HCT116 (cell line): ENCODE measurements at regions not wholly inside any gene's neighbourhood (a gene's known extent, or its start where the extent isn't known, plus 50 kb on each side); places are given as distances from the start of the nearest gene placed in this dataset.

Experiments
- ATAC-seq: fragments of 200-7000 bp; cut with Tn5 transposase; 2 replicates; pipeline ENCODE4 v1.9.1; 2020; ENCODE audit warnings: mild to moderate bottlenecking, moderate library complexity
- BruUV-seq: library from RNA; stranded (reverse); fragments of 400-500 nt; replicated peaks from 2 replicates; lab custom pipeline; 2021; lab: Mats Ljungman, UMichigan
- CTCF ChIA-PET: fragments of 300-600 bp; sonication (Branson Sonifier 250); formaldehyde crosslinking; loops from one replicate; lab custom pipeline; 2021; ENCODE audit warnings: antibody characterized with exemption; lab: Charles Lee
- POLR2A ChIA-PET: fragments of 300-600, 350-600 bp; sonication (Branson Sonifier 250); formaldehyde crosslinking; loops from one replicate; lab custom pipeline; 2021; ENCODE audit warnings: antibody characterized with exemption; lab: Charles Lee
- RAD21 ChIA-PET, 2 experiments: fragments of 300-600 bp; sonication (Branson Sonifier 250); formaldehyde crosslinking; loops; one replicate each; lab custom pipeline; 2023; ENCODE audit warnings: low total read pairs in 2 of 2; ENCODE audit not compliant: uncharacterized antibody in 2 of 2, unreplicated experiment in 2 of 2, low non-redundant PET in 1 of 2; lab: Charles Lee
- DNase-seq: peaks from one replicate; pipeline ENCODE4 v3.0.0-alpha.2; 2010; ENCODE audit warnings: low read depth, low spot score
- H2AFZ ChIP-seq: fragments of 200-600 bp; shearing (Covaris generic), sonication (generic); 2 replicates; pipeline ENCODE4 v1.6.1; 2017; ENCODE audit warnings: low read depth, mixed run types, mixed read lengths, antibody characterized with exemption, low read length; ENCODE audit not compliant: poor library complexity, severe bottlenecking
- H3K27ac ChIP-seq: 2 replicates; pipeline ENCODE4 v1.5.1; 2012; ENCODE audit warnings: low read depth, low read length
- H3K27me3 ChIP-seq: fragments of 200-600 bp; sonication (generic); 2 replicates; pipeline ENCODE4 v1.6.1; 2016; ENCODE audit warnings: mixed run types, low read length, mixed read lengths; ENCODE audit not compliant: insufficient read depth
- H3K36me3 ChIP-seq, 2 experiments: fragments of 200-500 bp in 1 of 2; fragments of 200-600 bp in 1 of 2; sonication (Bioruptor generic) in 1 of 2; sonication (generic) in 1 of 2; 2 replicates each; pipeline versions ENCODE4 v1.5.1 to v1.6.1; 2014 to 2016; ENCODE audit warnings: low read length in 2 of 2, inconsistent platforms in 1 of 2, mixed read lengths in 1 of 2, mixed run types in 1 of 2; ENCODE audit not compliant: insufficient read depth in 2 of 2, control insufficient read depth in 1 of 2
- H3K4me1 ChIP-seq, 2 experiments: fragments of 200-600 bp in 1 of 2; sonication (generic) in 1 of 2; 2 replicates each; pipeline versions ENCODE4 v1.5.1 to v1.6.1; 2012 to 2017; ENCODE audit warnings: low read length in 2 of 2, inconsistent platforms in 1 of 2, mild to moderate bottlenecking in 1 of 2, mixed read lengths in 1 of 2, mixed run types in 1 of 2, moderate library complexity in 1 of 2; ENCODE audit not compliant: insufficient read depth in 2 of 2, control insufficient read depth in 1 of 2
- H3K4me2 ChIP-seq: fragments of 200-600 bp; sonication (generic); 2 replicates; pipeline ENCODE4 v1.6.1; 2017; ENCODE audit warnings: mixed run types, low read length, mixed read lengths
- H3K4me3 ChIP-seq, 2 experiments: fragments of 200-600 bp in 1 of 2; sonication (generic) in 1 of 2; replicated peaks in 1 of 2; 2 replicates each; pipeline ENCODE4 v1.5.1; 2011 to 2016; ENCODE audit warnings: low read length in 2 of 2, control low read depth in 1 of 2, low read depth in 1 of 2, mild to moderate bottlenecking in 1 of 2, mixed read lengths in 1 of 2, mixed run types in 1 of 2
- H3K79me2 ChIP-seq: fragments of 200-600 bp; sonication (generic); 2 replicates; pipeline ENCODE4 v1.6.1; 2017; ENCODE audit warnings: mild to moderate bottlenecking, mixed run types, low read length, moderate library complexity, mixed read lengths; ENCODE audit not compliant: insufficient read depth
- H3K9ac ChIP-seq: fragments of 200-600 bp; sonication (generic); 2 replicates; pipeline ENCODE4 v1.6.1; 2016; ENCODE audit warnings: low read length, mixed read lengths
- H3K9me2 ChIP-seq: fragments of 200-600 bp; sonication (generic), shearing (Covaris generic); 2 replicates; pipeline ENCODE4 v1.6.1; 2017; ENCODE audit warnings: mixed run types, mild to moderate bottlenecking, moderate library complexity; ENCODE audit not compliant: insufficient read depth
- H3K9me3 ChIP-seq, 2 experiments: fragments of 200-500 bp in 1 of 2; fragments of 200-600 bp in 1 of 2; sonication (Bioruptor generic) in 1 of 2; sonication (generic) in 1 of 2; 2 replicates each; pipeline ENCODE4 v1.6.1; 2014 to 2017; ENCODE audit warnings: low read length in 2 of 2, mixed read lengths in 2 of 2, inconsistent platforms in 1 of 2, low read depth in 1 of 2, mild to moderate bottlenecking in 1 of 2, mixed run types in 1 of 2, moderate library complexity in 1 of 2; ENCODE audit not compliant: control insufficient read depth in 1 of 2, insufficient read depth in 1 of 2
- H4K20me1 ChIP-seq: fragments of 200-600 bp; sonication (generic), shearing (Covaris generic); 2 replicates; pipeline ENCODE4 v1.6.1; 2017; ENCODE audit warnings: mixed run types, mild to moderate bottlenecking, moderate library complexity; ENCODE audit not compliant: insufficient read depth
- ATF3 ChIP-seq: IDR thresholded peaks from 2 replicates; pipeline ENCODE4 v1.6.1; 2012
- CBX3 ChIP-seq: IDR thresholded peaks from 2 replicates; pipeline ENCODE4 v1.6.1; 2012; ENCODE audit warnings: low read depth
- CEBPB ChIP-seq: IDR thresholded peaks from 2 replicates; pipeline ENCODE4 v1.6.1; 2012; ENCODE audit warnings: low read depth
- CTCF ChIP-seq, 3 experiments: fragments of 200-600 bp in 1 of 3; sonication (generic) in 1 of 3; IDR thresholded peaks in 2 of 3; conservative IDR thresholded peaks in 1 of 3; 2 replicates each; pipeline ENCODE4 v1.5.1; 2012 to 2017; ENCODE audit warnings: low read depth in 2 of 3, low read length in 2 of 3, antibody characterized with exemption in 1 of 3, borderline replicate concordance in 1 of 3, control low read depth in 1 of 3, mild to moderate bottlenecking in 1 of 3, mixed read lengths in 1 of 3, mixed run types in 1 of 3, moderate library complexity in 1 of 3; ENCODE audit not compliant: insufficient read depth in 1 of 3
- EGR1 ChIP-seq: IDR thresholded peaks from 2 replicates; pipeline ENCODE4 v1.6.1; 2012; ENCODE audit warnings: low read depth
- ELF1 ChIP-seq: IDR thresholded peaks from 2 replicates; pipeline ENCODE4 v1.6.1; 2012; ENCODE audit warnings: low read depth, borderline replicate concordance
- EZH2 ChIP-seq: fragments of 200-600 bp; sonication (generic); IDR thresholded peaks from 2 replicates; pipeline ENCODE4 v1.6.1; 2017; ENCODE audit warnings: antibody characterized with exemption, mixed run types
- FOSL1 ChIP-seq: IDR thresholded peaks from 2 replicates; pipeline ENCODE4 v1.6.1; 2012; ENCODE audit warnings: low read depth
- MAX ChIP-seq: IDR thresholded peaks from 2 replicates; pipeline ENCODE4 v1.6.1; 2012
- POLR2A ChIP-seq: IDR thresholded peaks from 2 replicates; pipeline ENCODE4 v1.7.0; 2011; ENCODE audit warnings: borderline replicate concordance; ENCODE audit not compliant: insufficient read depth, insufficient read length; ENCODE audit errors: extremely low read depth
- POLR2AphosphoS5 ChIP-seq: IDR thresholded peaks from 2 replicates; pipeline ENCODE4 v1.6.1; 2011; ENCODE audit warnings: mild to moderate bottlenecking, low read depth, low read length, moderate library complexity
- RAD21 ChIP-seq: IDR thresholded peaks from 2 replicates; pipeline ENCODE4 v1.6.1; 2012; ENCODE audit warnings: low read depth, mild to moderate bottlenecking
- REST ChIP-seq: IDR thresholded peaks from 2 replicates; pipeline ENCODE4 v1.6.1; 2012; ENCODE audit warnings: low read depth
- SIN3A ChIP-seq: IDR thresholded peaks from 2 replicates; pipeline ENCODE4 v1.6.1; 2012; ENCODE audit warnings: low read depth
- SRF ChIP-seq: IDR thresholded peaks from 2 replicates; pipeline ENCODE4 v1.6.1; 2012; ENCODE audit warnings: low read depth
- TCF7L2 ChIP-seq: IDR thresholded peaks from 2 replicates; pipeline ENCODE4 v1.7.0; 2011; ENCODE audit warnings: borderline replicate concordance, inconsistent platforms; ENCODE audit not compliant: insufficient read depth, insufficient read length; ENCODE audit errors: extremely low read depth
- ZFX ChIP-seq: fragments of 450-650 bp; IDR thresholded peaks from 2 replicates; pipeline ENCODE4 v1.6.1; 2017
- ZNF274 ChIP-seq: fragments of 200-500 bp; sonication (Bioruptor generic); IDR thresholded peaks from 2 replicates; pipeline ENCODE4 v1.6.1; 2014; ENCODE audit warnings: mild to moderate bottlenecking, low read depth, low read length, inconsistent platforms
- intact Hi-C: fragments of 100-400 bp; cut with micrococcal nuclease; formaldehyde crosslinking; loops from 2 replicates; pipeline ENCODE4 v1.10.0; 2022

DNA sequence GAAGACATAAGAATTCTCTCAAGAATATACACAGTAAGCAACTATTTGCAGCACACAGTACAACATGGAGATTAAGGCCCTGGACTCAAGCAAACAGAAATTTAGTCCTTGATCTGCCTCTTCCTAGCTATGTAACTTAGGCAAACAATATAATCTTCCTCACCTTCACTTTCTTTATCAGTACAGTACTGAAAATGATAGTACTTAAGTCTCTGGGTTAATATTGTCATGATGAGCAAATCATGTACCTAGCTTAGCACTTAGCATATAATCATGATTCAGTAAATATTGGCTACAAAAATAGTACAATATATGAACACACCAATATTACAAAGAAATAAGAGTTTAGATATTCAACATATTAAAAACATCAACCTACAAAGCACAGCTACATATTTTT, 320.5 kb downstream of the HACE1 start:
- ChIA-PET CTCF (interaction anchor here (1.5 kb wide), 1 partner anchor 12 kb away, joined by 7 read pairs; no protein-coding TSS in a partner anchor), POLR2A (no interaction called here), RAD21 (no interaction called here)
- intact Hi-C loops, result no loop called here
- H4K20me1 ChIP-seq, result no peaks in the 10 kb centered on the region
- H3K79me2 ChIP-seq, result no peaks in the 10 kb centered on the region
- no peak overlapping the region for H2AFZ ChIP-seq
- no peaks in the 10 kb centered on the region for H3K9me3 ChIP-seq
- no TSS peak for BruUV-seq
- no peak overlapping the region for H3K4me2 ChIP-seq
- DNase-seq, result no peak
- H3K9ac ChIP-seq, result no peak overlapping the region
- no peak for ATAC-seq
- H3K36me3 ChIP-seq, result no peaks in the 10 kb centered on the region
- no peak for TF ChIP-seq EGR1
- H3K27me3 ChIP-seq, result no peaks in the 10 kb centered on the region
- H3K4me1 ChIP-seq, result no peaks in the 10 kb centered on the region
- H3K4me3 ChIP-seq, result no peak overlapping the region
- H3K9me2 ChIP-seq, result no peaks in the 10 kb centered on the region
- no peak overlapping the region for H3K27ac ChIP-seq

- Histone ChIP-seq H3K4me2 (no peak overlapping the region), H2AFZ (no peak overlapping the region), H3K9me2 (no peaks in the 10 kb centered on the region), H3K9ac (no peak overlapping the region), H3K27me3 (no peaks in the 10 kb centered on the region), H4K20me1 (no peaks in the 10 kb centered on the region), H3K36me3 (no peaks in the 10 kb centered on the region), H3K27ac (no peak overlapping the region), H3K4me1 (no peaks in the 10 kb centered on the region), H3K79me2 (no peaks in the 10 kb centered on the region), H3K9me3 (no peaks in the 10 kb centered on the region), H3K4me3 (no peak overlapping the region)
- ChIA-PET CTCF (interaction anchor here (1.1 kb wide), 1 partner anchor 12 kb away, joined by 4 read pairs; no protein-coding TSS in a partner anchor), RAD21 (no interaction called here), POLR2A (no interaction called here)
- intact Hi-C loops, result no loop called here
- no TSS peak for BruUV-seq
- ATAC-seq (no peak), DNase-seq (no peak)
- no peak for TF ChIP-seq RAD21
- no peak for TF ChIP-seq ZFX
- TF ChIP-seq CTCF (IDR thresholded peaks at IDR 0.05 in 2 of 3, conservative IDR thresholded peaks at IDR 0.05 in 1 of 3; ENCODE audit: borderline replicate concordance in 1 of 3, insufficient read depth in 1 of 3, low read depth in 2 of 3, low read length in 2 of 3), result no peak
- TF ChIP-seq ELF1, result no peak
- TF ChIP-seq CEBPB, result no peak
- no peak for TF ChIP-seq EGR1
- TF ChIP-seq SIN3A, result no peak
- no peak for TF ChIP-seq TCF7L2
- no peak for TF ChIP-seq SRF
- TF ChIP-seq FOSL1, result no peak
- no peak for TF ChIP-seq ATF3
- TF ChIP-seq POLR2AphosphoS5, result no peak
- no peak for TF ChIP-seq ZNF274
- TF ChIP-seq REST, result no peak
- no peak for TF ChIP-seq CBX3
- TF ChIP-seq EZH2, result no peak
- TF ChIP-seq MAX, result no peak
- TF ChIP-seq POLR2A, result no peak
Observed at GRCh38 chr6:104537872-104538271, 321.8 kb downstream of the HACE1 start.
